GM12873 (cell line): ENCODE measurements at regions not wholly inside any gene's neighbourhood (a gene's known extent, or its start where the extent isn't known, plus 50 kb on each side); places are given as distances from the start of the nearest gene placed in this dataset.

Experiments used
- TF ChIP-seq, protein P1 (sequence below): IDR thresholded peaks from 2 replicates; pipeline ENCODE4 v1.5.1; 2012; ENCODE audit warnings: low read depth, mild to moderate bottlenecking, moderate library complexity, low read length, control low read depth; ENCODE audit not compliant: insufficient read depth; ENCODE audit errors: missing control alignments

DNA sequence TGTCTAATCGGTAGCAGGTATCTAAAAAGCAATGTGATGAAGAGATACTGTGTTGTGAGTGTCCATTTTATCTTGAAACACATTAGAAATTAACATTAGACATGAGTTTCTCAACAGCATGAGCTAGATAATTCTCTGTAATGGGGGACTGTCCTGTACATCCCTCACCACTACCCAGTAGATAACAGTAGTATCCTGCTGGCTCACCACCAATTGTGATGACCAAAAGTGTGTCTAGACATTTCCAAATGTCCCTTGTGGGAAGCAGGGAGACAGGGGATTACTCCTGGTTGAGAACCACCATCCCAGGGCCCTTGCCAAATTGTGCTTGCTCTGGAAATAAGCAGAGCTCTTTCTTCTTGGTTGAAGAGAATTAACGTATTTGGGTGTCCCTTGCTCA is 239.3 kb downstream of the IRS1 start:
- TF ChIP-seq, protein P1, sequence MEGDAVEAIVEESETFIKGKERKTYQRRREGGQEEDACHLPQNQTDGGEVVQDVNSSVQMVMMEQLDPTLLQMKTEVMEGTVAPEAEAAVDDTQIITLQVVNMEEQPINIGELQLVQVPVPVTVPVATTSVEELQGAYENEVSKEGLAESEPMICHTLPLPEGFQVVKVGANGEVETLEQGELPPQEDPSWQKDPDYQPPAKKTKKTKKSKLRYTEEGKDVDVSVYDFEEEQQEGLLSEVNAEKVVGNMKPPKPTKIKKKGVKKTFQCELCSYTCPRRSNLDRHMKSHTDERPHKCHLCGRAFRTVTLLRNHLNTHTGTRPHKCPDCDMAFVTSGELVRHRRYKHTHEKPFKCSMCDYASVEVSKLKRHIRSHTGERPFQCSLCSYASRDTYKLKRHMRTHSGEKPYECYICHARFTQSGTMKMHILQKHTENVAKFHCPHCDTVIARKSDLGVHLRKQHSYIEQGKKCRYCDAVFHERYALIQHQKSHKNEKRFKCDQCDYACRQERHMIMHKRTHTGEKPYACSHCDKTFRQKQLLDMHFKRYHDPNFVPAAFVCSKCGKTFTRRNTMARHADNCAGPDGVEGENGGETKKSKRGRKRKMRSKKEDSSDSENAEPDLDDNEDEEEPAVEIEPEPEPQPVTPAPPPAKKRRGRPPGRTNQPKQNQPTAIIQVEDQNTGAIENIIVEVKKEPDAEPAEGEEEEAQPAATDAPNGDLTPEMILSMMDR = no peak

DNA sequence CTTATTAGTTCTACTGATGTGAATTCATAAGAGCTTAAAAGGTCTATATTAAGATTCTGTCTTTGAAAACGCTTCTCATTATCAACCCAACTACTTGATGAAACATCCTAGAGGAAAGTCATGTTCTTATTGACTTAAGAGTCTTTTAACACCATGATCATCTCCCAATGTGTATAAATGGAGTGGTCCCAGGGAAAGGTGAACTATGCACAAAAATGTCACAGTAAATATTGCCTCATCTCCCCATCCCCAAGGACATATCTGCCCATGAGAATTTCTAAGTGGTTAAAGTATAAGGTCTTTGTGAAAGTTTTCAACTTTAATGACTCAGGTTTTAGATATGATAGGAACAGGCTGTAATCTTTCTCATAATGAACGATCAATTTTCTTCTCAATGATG is 240.1 kb downstream of the IRS1 start:
- TF ChIP-seq, protein P1 = no peak

DNA sequence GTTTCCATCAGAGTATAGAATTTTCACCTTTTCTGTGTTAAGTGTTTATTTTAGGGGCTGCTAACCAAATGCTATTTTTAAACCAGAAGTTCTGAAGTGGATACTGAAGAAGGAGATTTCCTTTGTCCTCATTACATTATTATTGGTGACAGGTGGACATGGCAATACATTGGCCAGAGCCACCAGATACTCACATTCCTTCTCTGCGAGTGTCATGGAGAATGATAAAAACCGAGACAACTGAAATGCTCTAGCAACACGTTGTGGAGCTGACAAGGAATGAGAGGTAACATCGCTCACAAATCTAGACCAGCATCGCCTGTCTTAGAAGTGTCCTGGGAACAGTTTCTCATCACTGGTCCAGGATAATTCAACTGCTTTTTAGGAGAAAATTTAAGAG is 241.2 kb downstream of the IRS1 start:
- TF ChIP-seq, protein P1 = no peak

DNA sequence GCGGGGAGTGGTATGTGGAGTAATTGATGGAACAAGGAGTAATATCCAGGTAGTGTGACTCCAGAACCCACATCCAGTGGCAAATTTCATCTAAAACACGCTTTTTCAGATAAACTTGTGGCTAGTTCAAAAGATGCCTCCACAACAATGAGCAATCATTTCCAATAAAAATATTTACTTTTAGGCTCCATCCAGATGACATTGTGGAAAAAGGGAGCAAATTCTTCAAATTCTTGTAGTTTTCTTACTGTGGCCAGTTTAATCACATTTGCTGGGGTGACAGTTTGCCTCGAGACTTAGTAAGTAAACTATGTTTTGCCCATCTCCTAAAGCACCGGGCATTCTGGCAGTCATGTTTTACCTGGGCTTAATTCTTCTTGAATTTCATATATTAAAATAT is 243.6 kb downstream of the IRS1 start:
- TF ChIP-seq, protein P1 = no peak

DNA sequence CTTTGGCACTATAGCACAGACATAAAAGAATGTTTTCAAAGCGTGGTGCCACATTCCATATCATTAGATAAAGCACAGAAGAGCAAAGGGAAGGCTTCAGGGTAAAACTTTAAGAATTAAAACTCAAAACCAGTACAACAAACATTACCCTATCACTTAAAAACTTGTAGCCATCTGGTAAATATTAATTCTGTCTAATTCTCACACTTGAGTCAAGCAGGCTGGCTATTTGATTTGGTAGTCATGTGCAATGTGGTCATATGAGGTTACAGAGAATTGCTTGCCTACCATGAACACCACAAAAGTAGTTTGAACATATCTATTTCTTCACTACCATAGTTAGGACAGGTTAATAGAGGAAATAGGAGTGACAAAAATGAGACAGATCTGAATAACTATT is 244.9 kb downstream of the IRS1 start:
- TF ChIP-seq, protein P1 = no peak

DNA sequence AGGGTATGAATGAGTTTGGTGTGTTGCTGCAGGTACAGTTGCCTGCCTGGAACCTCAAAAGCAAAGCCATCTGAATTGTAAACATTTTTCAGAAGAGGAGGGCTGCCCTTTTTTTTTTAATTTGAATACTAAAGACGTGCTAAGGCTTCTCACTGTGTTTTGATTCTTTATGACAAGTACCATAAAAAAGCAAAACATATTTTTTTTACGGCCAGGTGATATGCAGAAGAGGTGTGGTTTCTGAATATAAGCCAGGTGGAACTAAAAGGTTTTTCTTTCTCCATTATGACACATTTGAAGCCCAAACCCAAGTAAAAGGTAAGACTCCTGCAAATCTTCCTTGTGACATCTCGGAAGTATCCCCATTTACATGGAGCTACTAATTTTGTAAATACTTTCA is 246.3 kb downstream of the IRS1 start:
- TF ChIP-seq, protein P1 = no peak

DNA sequence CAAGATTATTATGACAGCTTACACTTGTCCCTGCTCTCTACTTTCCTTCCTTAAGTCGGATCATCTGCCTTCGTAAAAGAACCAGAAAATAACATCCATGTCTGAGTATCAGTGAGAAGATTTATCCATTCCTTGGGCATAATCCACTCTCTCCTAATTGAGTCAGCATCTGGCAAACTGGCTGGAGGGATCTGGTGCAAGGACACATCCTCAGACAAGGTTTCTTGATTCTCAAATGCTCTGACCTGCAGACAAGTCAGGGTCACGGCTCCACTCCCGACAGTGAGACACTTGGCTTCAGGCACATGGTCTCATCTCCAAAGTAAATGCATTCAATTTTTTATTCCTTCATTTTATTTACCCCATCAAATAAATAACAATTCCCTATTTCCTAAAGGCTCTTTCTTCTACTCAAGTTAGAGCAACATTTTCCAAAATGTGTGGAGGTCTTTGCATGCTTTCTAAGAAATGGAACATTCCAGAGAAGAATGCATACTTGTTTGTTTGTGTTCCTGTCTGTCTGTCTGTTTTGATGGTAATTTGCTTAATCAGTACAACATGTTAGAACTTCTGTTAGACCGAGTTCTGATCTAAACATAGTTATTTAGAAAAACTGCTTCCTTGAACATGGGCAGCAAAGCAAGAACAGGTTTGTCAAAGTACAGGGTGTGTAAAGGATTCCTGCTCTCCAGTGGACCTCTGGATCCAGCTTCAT is 246.9 kb downstream of the IRS1 start:
- TF ChIP-seq, protein P1 = no peak
